ENCODE measurements at regions not wholly inside any gene's neighbourhood (a gene's known extent, or its start where the extent isn't known, plus 50 kb on each side); places are given as distances from the start of the nearest gene placed in this dataset.

- TF ChIP-seq CTCF (optimal IDR thresholded peaks at IDR 0.05 in 1 of 3, IDR thresholded peaks at IDR 0.05 in 1 of 3, conservative IDR thresholded peaks at IDR 0.05 in 1 of 3; ENCODE audit: extremely low read depth in 1 of 3, insufficient read depth in 2 of 3, low read length in 3 of 3) (no peak), EZH2 (IDR thresholded peaks at IDR 0.05; ENCODE audit: low read length) (no peak)
Measured at GRCh38 chrX:98412058-98412457, 1528.3 kb downstream of the RPA4 start.

Data from keratinocyte (primary cell).